ENCODE measurements at regions not wholly inside any gene's neighbourhood (a gene's known extent, or its start where the extent isn't known, plus 50 kb on each side); places are given as distances from the start of the nearest gene placed in this dataset.

DNA sequence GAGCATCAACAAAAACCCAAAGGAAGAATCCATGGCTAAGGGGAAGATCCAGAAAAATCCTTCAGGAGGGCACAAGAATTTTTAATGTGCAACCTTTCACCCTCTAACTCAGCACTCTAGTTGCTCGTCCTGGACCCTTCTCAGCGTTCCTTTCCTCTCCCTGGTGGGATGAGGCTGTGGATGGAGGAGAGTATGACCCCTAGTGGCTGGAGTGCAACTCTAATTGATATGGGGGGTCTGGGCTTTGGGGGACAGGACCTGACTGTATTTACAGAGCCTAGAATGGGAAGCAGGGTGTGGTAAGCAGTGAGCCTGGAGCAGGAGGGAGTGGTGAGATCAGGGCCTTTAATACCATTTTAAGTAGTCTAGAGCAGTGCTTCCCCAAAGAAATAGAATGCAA is 83.9 kb upstream of the CEP85L start:
- peak; percentile 44 for TF ChIP-seq CTCF (IDR thresholded peaks at IDR 0.05; ENCODE audit: low read depth, low read length)
- TF ChIP-seq EZH2phosphoT487 (IDR thresholded peaks at IDR 0.05; ENCODE audit: low read depth): no peak

All from OCI-LY3 (cell line).